Pancreas (tissue), 10 donors: ENCODE measurements at regions not wholly inside any gene's neighbourhood (a gene's known extent, or its start where the extent isn't known, plus 50 kb on each side); places are given as distances from the start of the nearest gene placed in this dataset.

Experiments
- ATAC-seq, 4 donors: fragments of 200-7000 bp; cut with Tn5 transposase; one replicate each; pipeline versions ENCODE4 v1.8.0 to v1.9.1; 2020; ENCODE audit warnings: mild to moderate bottlenecking in 4 of 4, moderate library complexity in 4 of 4
- DNase-seq, 6 donors: peaks; one replicate each; pipeline ENCODE4 v3.0.0-alpha.2; 2020
- FAIRE-seq: peaks from 2 replicates; lab custom pipeline; 2012; peaks lifted over from hg19 to GRCh38; lab: Jason Lieb, UNC
- H3K27ac ChIP-seq, 4 donors: fragments of 200-600 bp; sonication (generic); 1 replicate in 3 of 4; 2 replicates in 1 of 4; pipeline versions ENCODE4 v1.5.0 to v1.8.0; 2020
- H3K27me3 ChIP-seq, 4 donors: fragments of 200-600 bp; one replicate each; pipeline ENCODE4 v1.8.0; 2021
- H3K36me3 ChIP-seq, 3 donors: fragments of 200-600 bp; sonication (generic) in 1 of 3; one replicate each; pipeline versions ENCODE4 v1.5.0 to v1.8.0; 2020 to 2021
- H3K4me1 ChIP-seq, 3 donors: fragments of 200-600 bp; one replicate each; pipeline ENCODE4 v1.8.0; 2021
- H3K4me3 ChIP-seq, 4 donors: fragments of 200-600 bp; sonication (generic) in 2 of 4; one replicate each; pipeline versions ENCODE4 v1.5.0 to v1.8.0; 2020 to 2021
- H3K9me3 ChIP-seq, 4 donors: fragments of 200-600 bp; one replicate each; pipeline ENCODE4 v1.8.0; 2021
- CTCF ChIP-seq, 4 donors: fragments of 200-600 bp; sonication (generic) in 3 of 4; IDR thresholded peaks; one replicate each; pipeline versions ENCODE4 v1.5.0 to v1.8.0; 2021; ENCODE audit warnings: antibody characterized with exemption in 4 of 4
- WGBS, 2 donors: extraction: QIAGEN DNeasy Blood & Tissue Kit; methylation state at CpG; one replicate each; pipeline ENCODE4 v1.1.7; 2013; 5-methylcytosine and 5-hydroxymethylcytosine counted together
- intact Hi-C, 3 donors: fragments of 100-400 bp; cut with DNase I; formaldehyde crosslinking; loops; one replicate each; pipeline versions ENCODE4 v1.11.1 to v1.14.2; 2022
- donor health status: healthy with polysubstance abuse.
- donor health status: DM: no; HTN: no; CAD: no; lungs with moderate emphysema.
- donor health status: DM: no; HTN: no; CAD: no.
- donor health status: control.
- donor health status: control.
- donor health status: Bipolar disorder and iron deficiency.
- donor health status: DM: yes; HTN: yes; CAD: no.
- donor health status: DM: no; HTN: no; CAD: no.
- donor health status: DM: no; HTN: no; CAD: no.
- donor health status: DM: yes; HTN: yes; CAD: no.

GRCh38 chr2:107305966-107306365, 420.0 kb upstream of the ST6GAL2 start:
- H3K36me3 ChIP-seq, result no peaks in the 10 kb centered on the region
- H3K27me3 ChIP-seq, result peaks cover 0 to under 1% (median 0%) of the 10 kb centered on the region in 4 donors
- no peak for FAIRE-seq
- no peaks in the 10 kb centered on the region for H3K4me1 ChIP-seq
- intact Hi-C loops, result no loop called here
- no peaks in the 10 kb centered on the region for H3K9me3 ChIP-seq
- ATAC-seq, result no peak
- DNase-seq, result no peak
- TF ChIP-seq CTCF (IDR thresholded peaks at IDR 0.05), result no peak
- WGBS, 2 donors, result 10 to 13% methylated on average over 4 of the region's 4 CpGs
- no peak overlapping the region for H3K4me3 ChIP-seq
- H3K27ac ChIP-seq, result no peak overlapping the region

DNA sequence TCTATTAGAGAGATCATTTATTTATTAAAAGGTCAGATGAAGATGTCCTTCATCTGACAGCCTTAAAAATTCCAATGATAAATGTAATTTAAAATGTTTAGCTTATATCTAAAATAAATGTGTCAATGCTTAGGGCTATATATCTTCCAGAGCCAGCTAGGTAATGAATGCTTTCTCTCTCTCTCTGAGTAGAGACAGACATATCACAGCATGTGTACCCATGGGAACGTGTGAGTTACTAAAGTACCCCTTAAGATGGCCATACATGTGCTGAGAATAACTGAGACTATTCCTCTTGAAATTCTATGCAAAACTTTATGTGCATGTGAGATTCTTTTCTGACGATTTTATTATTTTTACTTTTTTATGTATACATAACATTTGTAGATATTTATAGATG, 420.9 kb upstream of the ST6GAL2 start:
- Histone ChIP-seq H3K27me3 (peaks cover 0 to 3% (median 0%) of the 10 kb centered on the region in 4 donors), H3K4me3 (no peak overlapping the region), H3K36me3 (no peaks in the 10 kb centered on the region), H3K9me3 (no peaks in the 10 kb centered on the region), H3K4me1 (no peaks in the 10 kb centered on the region), H3K27ac (no peak overlapping the region)
- ATAC-seq (no peak), DNase-seq (no peak), FAIRE-seq (no peak)
- intact Hi-C loops, result no loop called here
- no peak for TF ChIP-seq CTCF (IDR thresholded peaks at IDR 0.05)
- 35 to 37% methylated on average over 2 of the region's 2 CpGs for WGBS, 2 donors

GRCh38 chr2:107308835-107309234, 422.9 kb upstream of the ST6GAL2 start:
- Histone ChIP-seq H3K27ac (no peak overlapping the region), H3K36me3 (no peaks in the 10 kb centered on the region), H3K4me1 (no peaks in the 10 kb centered on the region), H3K9me3 (no peaks in the 10 kb centered on the region), H3K4me3 (no peak overlapping the region), H3K27me3 (peaks cover 0 to 3% (median 0%) of the 10 kb centered on the region in 4 donors)
- no peak for DNase-seq
- no peak for ATAC-seq
- TF ChIP-seq CTCF (IDR thresholded peaks at IDR 0.05), result no peak
- intact Hi-C loops, result no loop called here
- 56 to 63% methylated on average over 1 of the region's 1 CpG for WGBS, 2 donors
- no peak for FAIRE-seq

DNA sequence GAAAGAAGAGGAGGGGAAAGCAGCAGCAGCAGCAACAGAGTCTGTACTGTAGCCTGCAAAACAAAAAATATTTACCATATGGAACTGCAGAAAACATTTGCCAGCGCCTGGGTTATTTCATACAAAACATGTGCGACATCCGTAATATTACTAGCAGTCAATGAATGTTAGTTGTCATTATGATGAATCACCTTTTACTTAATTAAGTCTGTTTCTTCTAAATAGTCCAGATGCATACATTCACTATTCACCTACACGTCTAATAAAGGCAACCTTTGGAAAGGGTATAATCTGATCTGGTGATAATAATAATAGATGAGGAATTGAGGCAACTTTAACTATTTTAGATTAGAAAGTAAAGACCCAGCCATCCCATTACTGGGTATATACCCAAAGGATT, 426.3 kb upstream of the ST6GAL2 start:
- H3K27ac ChIP-seq, result no peak overlapping the region
- H3K4me1 ChIP-seq, result no peaks in the 10 kb centered on the region
- DNase-seq (no peak), FAIRE-seq (no peak), ATAC-seq (no peak)
- H3K9me3 ChIP-seq, result no peaks in the 10 kb centered on the region
- H3K27me3 ChIP-seq, result peaks cover 0 to 3% (median 0%) of the 10 kb centered on the region in 4 donors
- no peak for TF ChIP-seq CTCF (IDR thresholded peaks at IDR 0.05)
- 66 to 70% methylated on average over 4 of the region's 4 CpGs for WGBS, 2 donors
- no peaks in the 10 kb centered on the region for H3K36me3 ChIP-seq
- intact Hi-C loops, result no loop called here
- no peak overlapping the region for H3K4me3 ChIP-seq

- intact Hi-C loops, result no loop called here
- no peak for TF ChIP-seq CTCF (IDR thresholded peaks at IDR 0.05)
- 10 to 16% methylated on average over 1 of the region's 1 CpG for WGBS, 2 donors
- no peak for FAIRE-seq
- Histone ChIP-seq H3K4me1 (no peaks in the 10 kb centered on the region), H3K27me3 (peaks cover 0 to 3% (median 0%) of the 10 kb centered on the region in 4 donors), H3K36me3 (no peaks in the 10 kb centered on the region), H3K27ac (no peak overlapping the region), H3K4me3 (no peak overlapping the region), H3K9me3 (no peaks in the 10 kb centered on the region)
- DNase-seq, result no peak
- ATAC-seq, result no peak
Observed at GRCh38 chr2:107313316-107313715, 427.3 kb upstream of the ST6GAL2 start.
